ENCODE measurements at regions not wholly inside any gene's neighbourhood (a gene's known extent, or its start where the extent isn't known, plus 50 kb on each side); places are given as distances from the start of the nearest gene placed in this dataset.

DNA sequence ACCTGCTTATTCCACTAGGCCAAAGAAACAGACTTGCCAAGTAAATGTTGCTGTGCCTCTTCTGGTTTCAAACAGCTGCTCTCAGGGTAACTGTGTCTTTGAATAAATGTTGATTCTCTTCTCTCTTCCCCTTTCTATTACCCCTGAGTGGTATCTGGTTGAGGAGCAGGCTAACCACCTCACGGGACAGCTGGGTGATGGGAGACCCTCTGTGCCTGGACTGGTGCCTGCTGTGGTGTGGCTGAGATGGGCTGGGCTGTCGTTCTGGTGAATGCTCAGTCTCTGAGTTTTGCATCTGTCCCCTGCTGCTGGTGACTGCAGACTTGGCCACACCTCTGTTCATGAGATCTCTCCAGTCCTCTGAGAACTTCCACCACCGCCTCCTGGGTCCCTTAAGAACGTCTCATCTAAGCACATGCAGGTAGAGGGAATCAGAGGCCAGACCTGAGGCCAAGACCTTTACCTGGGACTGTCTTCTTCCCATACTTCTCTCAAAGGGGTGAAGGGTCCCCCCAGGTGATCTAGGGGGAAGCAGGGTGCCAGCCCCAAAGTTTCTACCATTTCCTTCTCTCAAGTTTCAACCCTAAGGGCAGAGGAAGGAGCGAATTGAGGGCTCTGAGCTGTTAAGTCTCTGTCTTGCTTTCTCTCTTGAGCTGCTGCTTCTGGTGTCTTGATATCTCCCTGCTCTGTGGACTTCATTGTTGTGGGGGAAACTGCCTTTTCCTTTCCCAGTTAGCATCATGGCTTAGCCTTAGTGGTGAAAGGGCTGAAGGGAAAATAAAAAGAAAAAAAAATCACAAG, 252.9 kb downstream of the EBLN2 start:
- H3K27ac ChIP-seq (ENCODE audit: low read length): no peak overlapping the region
- no peaks in the 10 kb centered on the region for H3K4me1 ChIP-seq (ENCODE audit: control insufficient read depth, insufficient read depth, low read length)
- ChIA-PET POLR2A (no interaction called here), CTCF (no interaction called here)
- no peaks in the 10 kb centered on the region for H3K9me3 ChIP-seq (ENCODE audit: control insufficient read depth, insufficient read depth, low read depth, low read length)
- H3K36me3 ChIP-seq (ENCODE audit: control insufficient read depth, insufficient read depth, low read length): no peaks in the 10 kb centered on the region
- intact Hi-C loops (cut with micrococcal nuclease; ENCODE audit: unreplicated experiment): no loop called here
- no peak overlapping the region for H3K4me3 ChIP-seq (ENCODE audit: low read depth in 2 of 2, low read length in 2 of 2)
- in situ Hi-C loops (cut with HindIII; ENCODE audit: low pct_unique_long_range_greater_than_20kb, low sequenced_read_pairs): no loop called here
- H3K27me3 ChIP-seq (ENCODE audit: control insufficient read depth, insufficient read depth, low read length): no peaks in the 10 kb centered on the region
- DNase-seq (ENCODE audit: low read depth, low spot score): no peak
- TF ChIP-seq SIN3A (IDR thresholded peaks at IDR 0.05; ENCODE audit: borderline replicate concordance, insufficient read depth, low read depth, low read length) (no peak), TCF7L2 (IDR thresholded peaks at IDR 0.05; ENCODE audit: low read depth, low read length) (no peak), POLR2AphosphoS5 (IDR thresholded peaks at IDR 0.05; ENCODE audit: low read depth, low read length) (no peak)
- TF ChIP-seq, protein P1, sequence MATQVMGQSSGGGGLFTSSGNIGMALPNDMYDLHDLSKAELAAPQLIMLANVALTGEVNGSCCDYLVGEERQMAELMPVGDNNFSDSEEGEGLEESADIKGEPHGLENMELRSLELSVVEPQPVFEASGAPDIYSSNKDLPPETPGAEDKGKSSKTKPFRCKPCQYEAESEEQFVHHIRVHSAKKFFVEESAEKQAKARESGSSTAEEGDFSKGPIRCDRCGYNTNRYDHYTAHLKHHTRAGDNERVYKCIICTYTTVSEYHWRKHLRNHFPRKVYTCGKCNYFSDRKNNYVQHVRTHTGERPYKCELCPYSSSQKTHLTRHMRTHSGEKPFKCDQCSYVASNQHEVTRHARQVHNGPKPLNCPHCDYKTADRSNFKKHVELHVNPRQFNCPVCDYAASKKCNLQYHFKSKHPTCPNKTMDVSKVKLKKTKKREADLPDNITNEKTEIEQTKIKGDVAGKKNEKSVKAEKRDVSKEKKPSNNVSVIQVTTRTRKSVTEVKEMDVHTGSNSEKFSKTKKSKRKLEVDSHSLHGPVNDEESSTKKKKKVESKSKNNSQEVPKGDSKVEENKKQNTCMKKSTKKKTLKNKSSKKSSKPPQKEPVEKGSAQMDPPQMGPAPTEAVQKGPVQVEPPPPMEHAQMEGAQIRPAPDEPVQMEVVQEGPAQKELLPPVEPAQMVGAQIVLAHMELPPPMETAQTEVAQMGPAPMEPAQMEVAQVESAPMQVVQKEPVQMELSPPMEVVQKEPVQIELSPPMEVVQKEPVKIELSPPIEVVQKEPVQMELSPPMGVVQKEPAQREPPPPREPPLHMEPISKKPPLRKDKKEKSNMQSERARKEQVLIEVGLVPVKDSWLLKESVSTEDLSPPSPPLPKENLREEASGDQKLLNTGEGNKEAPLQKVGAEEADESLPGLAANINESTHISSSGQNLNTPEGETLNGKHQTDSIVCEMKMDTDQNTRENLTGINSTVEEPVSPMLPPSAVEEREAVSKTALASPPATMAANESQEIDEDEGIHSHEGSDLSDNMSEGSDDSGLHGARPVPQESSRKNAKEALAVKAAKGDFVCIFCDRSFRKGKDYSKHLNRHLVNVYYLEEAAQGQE (IDR thresholded peaks at IDR 0.05; ENCODE audit: insufficient read depth in 1 of 2, low read depth in 2 of 2, low read length in 1 of 2): no peak
- TF ChIP-seq, protein P2, sequence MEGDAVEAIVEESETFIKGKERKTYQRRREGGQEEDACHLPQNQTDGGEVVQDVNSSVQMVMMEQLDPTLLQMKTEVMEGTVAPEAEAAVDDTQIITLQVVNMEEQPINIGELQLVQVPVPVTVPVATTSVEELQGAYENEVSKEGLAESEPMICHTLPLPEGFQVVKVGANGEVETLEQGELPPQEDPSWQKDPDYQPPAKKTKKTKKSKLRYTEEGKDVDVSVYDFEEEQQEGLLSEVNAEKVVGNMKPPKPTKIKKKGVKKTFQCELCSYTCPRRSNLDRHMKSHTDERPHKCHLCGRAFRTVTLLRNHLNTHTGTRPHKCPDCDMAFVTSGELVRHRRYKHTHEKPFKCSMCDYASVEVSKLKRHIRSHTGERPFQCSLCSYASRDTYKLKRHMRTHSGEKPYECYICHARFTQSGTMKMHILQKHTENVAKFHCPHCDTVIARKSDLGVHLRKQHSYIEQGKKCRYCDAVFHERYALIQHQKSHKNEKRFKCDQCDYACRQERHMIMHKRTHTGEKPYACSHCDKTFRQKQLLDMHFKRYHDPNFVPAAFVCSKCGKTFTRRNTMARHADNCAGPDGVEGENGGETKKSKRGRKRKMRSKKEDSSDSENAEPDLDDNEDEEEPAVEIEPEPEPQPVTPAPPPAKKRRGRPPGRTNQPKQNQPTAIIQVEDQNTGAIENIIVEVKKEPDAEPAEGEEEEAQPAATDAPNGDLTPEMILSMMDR (IDR thresholded peaks at IDR 0.05): no peak
- no peak for ATAC-seq
- BruUV-seq (replicated peaks): no TSS peak

DNA sequence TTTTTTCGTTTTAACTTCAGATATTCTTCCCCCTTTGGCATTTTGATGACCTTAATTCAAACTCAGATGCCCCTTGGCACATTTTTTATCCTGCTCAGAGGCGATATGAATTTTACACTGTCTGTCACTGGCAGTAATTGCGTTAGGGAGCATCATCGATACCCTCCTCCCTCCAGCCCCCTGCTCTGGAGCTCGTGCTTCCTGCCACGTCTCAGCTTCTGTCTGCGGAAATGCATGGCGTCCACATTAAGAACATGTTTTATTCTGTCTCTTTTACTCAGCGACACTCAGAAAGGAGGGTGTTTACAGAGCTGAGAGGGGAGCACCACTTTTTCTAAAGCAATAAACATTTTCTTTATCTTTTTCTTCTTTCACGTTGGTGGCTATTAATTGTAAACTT, 254.2 kb downstream of the EBLN2 start:
- H3K27me3 ChIP-seq (ENCODE audit: control insufficient read depth, insufficient read depth, low read length): no peaks in the 10 kb centered on the region
- DNase-seq (ENCODE audit: low read depth, low spot score) (no peak), ATAC-seq (no peak)
- no peak overlapping the region for H3K27ac ChIP-seq (ENCODE audit: low read length)
- no TSS peak for BruUV-seq (replicated peaks)
- TF ChIP-seq SIN3A (IDR thresholded peaks at IDR 0.05; ENCODE audit: borderline replicate concordance, insufficient read depth, low read depth, low read length) (no peak), POLR2AphosphoS5 (IDR thresholded peaks at IDR 0.05; ENCODE audit: low read depth, low read length) (no peak), TCF7L2 (IDR thresholded peaks at IDR 0.05; ENCODE audit: low read depth, low read length) (no peak)
- TF ChIP-seq, protein P2 (IDR thresholded peaks at IDR 0.05): no peak
- TF ChIP-seq, protein P1 (IDR thresholded peaks at IDR 0.05; ENCODE audit: insufficient read depth in 1 of 2, low read depth in 2 of 2, low read length in 1 of 2): no peak
- no peaks in the 10 kb centered on the region for H3K4me1 ChIP-seq (ENCODE audit: control insufficient read depth, insufficient read depth, low read length)
- in situ Hi-C loops (cut with HindIII; ENCODE audit: low pct_unique_long_range_greater_than_20kb, low sequenced_read_pairs) (no loop called here), intact Hi-C loops (cut with micrococcal nuclease; ENCODE audit: unreplicated experiment) (no loop called here)
- POLR2A ChIA-PET: no interaction called here
- H3K36me3 ChIP-seq (ENCODE audit: control insufficient read depth, insufficient read depth, low read length): no peaks in the 10 kb centered on the region
- no peaks in the 10 kb centered on the region for H3K9me3 ChIP-seq (ENCODE audit: control insufficient read depth, insufficient read depth, low read depth, low read length)
- CTCF ChIA-PET: no interaction called here
- no peak overlapping the region for H3K4me3 ChIP-seq (ENCODE audit: low read depth in 2 of 2, low read length in 2 of 2)

Data from Panc1 (cell line).